HG03139 (cell line): ENCODE measurements at regions not wholly inside any gene's neighbourhood (a gene's known extent, or its start where the extent isn't known, plus 50 kb on each side); places are given as distances from the start of the nearest gene placed in this dataset.
"Not testable (repeated sequence)": the region's sequence is repeated elsewhere in the genome, so short reads cannot be mapped to it uniquely, and the experiment has no call there.

ENCODE experiments used
- ATAC-seq: cut with Tn5 transposase; IDR thresholded peaks from one replicate; pipeline ENCODE4 v1.9.1; 2021; ENCODE audit not compliant: unreplicated experiment

GRCh38 chr1:172833954-172834353 lies 175.1 kb downstream of the FASLG start:
- no peak for ATAC-seq

- ATAC-seq: no peak
Observed at GRCh38 chr1:172834609-172835008, 175.7 kb downstream of the FASLG start.

GRCh38 chr1:172835834-172836233 lies 176.9 kb downstream of the FASLG start:
- ATAC-seq: no peak

GRCh38 chr1:172837816-172838679 lies 179.1 kb downstream of the FASLG start:
- ATAC-seq: no peak

- no peak for ATAC-seq
Observed at GRCh38 chr1:172838680-172839313, 179.9 kb downstream of the FASLG start.

GRCh38 chr1:172839639-172840038 lies 180.7 kb downstream of the FASLG start:
- ATAC-seq: not testable (repeated sequence)

GRCh38 chr1:172843444-172843843 lies 184.5 kb downstream of the FASLG start:
- no peak for ATAC-seq

- ATAC-seq: no peak
Observed at GRCh38 chr1:172845371-172845770, 186.5 kb downstream of the FASLG start.

GRCh38 chr1:172845865-172846264 lies 187.0 kb downstream of the FASLG start:
- no peak for ATAC-seq

GRCh38 chr1:172847814-172848213 lies 188.9 kb downstream of the FASLG start:
- ATAC-seq: not testable (repeated sequence)

- ATAC-seq: no peak
Observed at GRCh38 chr1:172849653-172850052, 190.8 kb downstream of the FASLG start.

- ATAC-seq: no peak
Observed at GRCh38 chr1:172851077-172851476, 192.2 kb downstream of the FASLG start.

GRCh38 chr1:172851856-172852255 lies 193.0 kb downstream of the FASLG start:
- no peak for ATAC-seq

- ATAC-seq: not testable (repeated sequence)
Observed at GRCh38 chr1:172855983-172856382, 194.8 kb downstream of the TNFSF18 start.

GRCh38 chr1:172863031-172863430 lies 187.7 kb downstream of the TNFSF18 start:
- no peak for ATAC-seq

GRCh38 chr1:172867216-172867818 lies 183.4 kb downstream of the TNFSF18 start:
- ATAC-seq: no peak

- no peak for ATAC-seq
Observed at GRCh38 chr1:172870901-172871606, 179.7 kb downstream of the TNFSF18 start.

GRCh38 chr1:172874950-172875349 lies 175.8 kb downstream of the TNFSF18 start:
- ATAC-seq: no peak

GRCh38 chr1:172875892-172876291 lies 174.8 kb downstream of the TNFSF18 start:
- no peak for ATAC-seq

- ATAC-seq: no peak
Observed at GRCh38 chr1:172882385-172882784, 168.4 kb downstream of the TNFSF18 start.

GRCh38 chr1:172882791-172883386 lies 167.9 kb downstream of the TNFSF18 start:
- ATAC-seq: no peak
